ENCODE measurements at regions not wholly inside any gene's neighbourhood (a gene's known extent, or its start where the extent isn't known, plus 50 kb on each side); places are given as distances from the start of the nearest gene placed in this dataset.

DNA sequence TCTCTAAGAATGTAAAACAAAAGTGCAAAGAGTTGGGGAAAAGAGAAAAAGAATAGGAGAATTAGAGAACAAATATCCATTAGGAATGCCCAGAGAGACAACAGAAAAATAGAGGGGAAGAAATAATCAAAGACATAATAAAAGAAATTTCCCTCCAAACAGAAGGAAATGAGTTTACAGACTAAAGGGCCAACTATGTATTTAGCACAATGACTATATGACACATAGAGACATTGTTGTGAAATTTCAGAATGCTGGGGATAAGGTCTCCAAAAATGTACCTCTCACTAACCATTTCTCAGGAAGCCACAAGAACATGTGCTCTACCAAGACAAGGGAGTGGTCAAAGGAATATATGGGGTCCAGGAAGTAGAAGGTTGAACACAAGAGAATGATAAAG is 121.0 kb upstream of the ACSL4 start:
- H3K27ac Mint-ChIP-seq = no peak overlapping the region
- peaks cover 7% of the 10 kb centered on the region for H3K4me1 Mint-ChIP-seq (ENCODE audit: low read depth)
- no peaks in the 10 kb centered on the region for H3K36me3 Mint-ChIP-seq (ENCODE audit: low read depth)
- DNase-seq (ENCODE audit: low spot score) = no peak
- no peak overlapping the region for H3K4me3 Mint-ChIP-seq
- H3K27me3 Mint-ChIP-seq (ENCODE audit: low read depth) = no peaks in the 10 kb centered on the region
- peaks cover 10% of the 10 kb centered on the region for H3K9me3 Mint-ChIP-seq

- DNase-seq (ENCODE audit: low spot score) = no peak
- Mint-ChIP-seq H3K27me3 (ENCODE audit: low read depth) (no peaks in the 10 kb centered on the region), H3K27ac (no peak overlapping the region), H3K9me3 (peaks cover 10% of the 10 kb centered on the region), H3K4me3 (no peak overlapping the region), H3K4me1 (ENCODE audit: low read depth) (peaks cover 7% of the 10 kb centered on the region), H3K36me3 (ENCODE audit: low read depth) (no peaks in the 10 kb centered on the region)
Measured at GRCh38 chrX:109855501-109855900, 122.4 kb upstream of the ACSL4 start.

DNA sequence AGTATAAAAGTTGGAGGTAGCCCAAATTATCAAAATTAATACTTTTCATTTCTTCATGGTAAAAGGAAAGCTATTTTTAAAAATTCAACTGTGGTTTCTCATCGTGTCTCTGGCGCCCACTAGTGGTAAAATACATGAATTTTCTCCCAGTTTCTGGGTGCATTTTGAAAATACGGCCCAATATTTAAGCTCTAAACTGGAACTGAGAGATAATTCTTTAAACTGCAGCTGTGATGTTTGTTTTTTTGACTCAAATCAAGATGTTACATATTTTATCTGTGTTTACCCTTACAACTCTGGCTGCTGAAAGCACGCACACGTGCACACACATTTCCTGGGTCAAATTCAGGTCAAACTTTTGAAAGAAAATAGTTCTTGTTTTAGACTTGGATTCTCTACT is 123.9 kb upstream of the ACSL4 start:
- Mint-ChIP-seq H3K36me3 (ENCODE audit: low read depth) (no peaks in the 10 kb centered on the region), H3K27me3 (ENCODE audit: low read depth) (no peaks in the 10 kb centered on the region), H3K9me3 (peaks cover 10% of the 10 kb centered on the region), H3K4me3 (no peak overlapping the region), H3K4me1 (ENCODE audit: low read depth) (peaks cover 7% of the 10 kb centered on the region), H3K27ac (no peak overlapping the region)
- no peak for DNase-seq (ENCODE audit: low spot score)

GRCh38 chrX:109857584-109858228 is 124.6 kb upstream of the ACSL4 start:
- no peak overlapping the region for H3K4me3 Mint-ChIP-seq
- no peak for DNase-seq (ENCODE audit: low spot score)
- H3K4me1 Mint-ChIP-seq (ENCODE audit: low read depth) = peaks cover 7% of the 10 kb centered on the region
- no peaks in the 10 kb centered on the region for H3K36me3 Mint-ChIP-seq (ENCODE audit: low read depth)
- no peaks in the 10 kb centered on the region for H3K27me3 Mint-ChIP-seq (ENCODE audit: low read depth)
- H3K27ac Mint-ChIP-seq = no peak overlapping the region
- H3K9me3 Mint-ChIP-seq = peaks cover 10% of the 10 kb centered on the region

DNA sequence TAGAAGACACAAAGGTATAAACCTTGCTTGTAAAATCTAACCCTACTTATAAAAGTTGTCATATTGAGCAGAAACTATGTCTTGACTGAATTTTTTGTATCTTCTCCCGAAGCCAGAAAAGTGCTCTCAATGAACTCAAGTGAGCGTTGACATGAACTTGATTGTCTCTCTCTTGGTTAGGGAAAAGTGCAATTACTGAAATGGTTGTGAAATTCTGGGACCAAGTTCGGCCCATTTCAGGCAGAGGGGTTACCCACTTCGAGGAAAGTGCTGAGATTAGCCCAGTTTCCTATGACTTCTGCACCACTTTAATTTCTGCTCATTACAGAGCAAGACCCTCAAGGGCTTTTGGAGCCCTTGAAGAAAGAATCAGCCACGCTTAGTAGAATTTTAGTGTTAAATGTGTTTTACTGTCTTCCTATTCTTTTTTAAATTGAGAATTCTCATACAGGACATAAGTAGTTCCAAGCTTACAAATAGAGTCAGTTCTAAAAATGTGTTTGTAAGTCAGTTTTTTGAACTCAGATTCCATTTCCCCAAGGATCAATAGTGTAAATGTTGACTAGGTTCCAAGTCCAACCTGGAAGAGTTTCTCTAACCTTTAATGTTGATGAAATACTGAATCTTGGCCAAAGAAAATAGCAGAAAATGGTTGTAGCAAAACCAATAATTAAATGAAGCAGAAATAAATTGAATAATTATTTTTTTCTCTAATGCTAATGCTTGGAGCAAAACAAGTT is 125.7 kb upstream of the ACSL4 start:
- H3K4me3 Mint-ChIP-seq = no peak overlapping the region
- H3K27ac Mint-ChIP-seq = no peak overlapping the region
- no peak for DNase-seq (ENCODE audit: low spot score)
- H3K36me3 Mint-ChIP-seq (ENCODE audit: low read depth) = no peaks in the 10 kb centered on the region
- no peaks in the 10 kb centered on the region for H3K27me3 Mint-ChIP-seq (ENCODE audit: low read depth)
- H3K4me1 Mint-ChIP-seq (ENCODE audit: low read depth) = peaks cover 7% of the 10 kb centered on the region
- H3K9me3 Mint-ChIP-seq = peaks cover 7% of the 10 kb centered on the region

GRCh38 chrX:109859651-109860050 is 126.6 kb upstream of the ACSL4 start:
- DNase-seq (ENCODE audit: low spot score) = no peak
- H3K27me3 Mint-ChIP-seq (ENCODE audit: low read depth) = no peaks in the 10 kb centered on the region
- no peaks in the 10 kb centered on the region for H3K36me3 Mint-ChIP-seq (ENCODE audit: low read depth)
- no peak overlapping the region for H3K27ac Mint-ChIP-seq
- no peaks in the 10 kb centered on the region for H3K9me3 Mint-ChIP-seq
- no peak overlapping the region for H3K4me3 Mint-ChIP-seq
- peaks cover 6% of the 10 kb centered on the region for H3K4me1 Mint-ChIP-seq (ENCODE audit: low read depth)

DNA sequence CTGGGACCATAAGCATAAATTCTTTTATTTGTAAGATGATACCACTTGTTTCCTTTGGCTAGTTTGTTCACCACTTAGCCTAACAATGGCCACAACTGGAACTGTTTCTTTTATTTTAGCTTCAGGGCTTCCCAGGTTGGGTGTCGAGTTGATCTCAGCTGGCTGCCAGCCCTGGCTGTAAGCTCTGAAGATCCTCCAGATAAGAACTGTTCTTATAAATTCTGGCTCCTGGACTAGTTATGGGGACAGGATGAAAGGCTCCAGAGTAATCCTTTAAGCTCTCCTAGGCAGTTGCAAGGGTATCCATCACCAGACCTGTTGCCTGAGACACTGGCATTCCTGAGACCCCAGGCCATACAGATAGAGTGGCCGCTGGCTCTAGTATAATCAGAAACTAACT is 129.4 kb upstream of the ACSL4 start:
- DNase-seq (ENCODE audit: low spot score) = no peak
- H3K9me3 Mint-ChIP-seq = no peaks in the 10 kb centered on the region
- no peak overlapping the region for H3K27ac Mint-ChIP-seq
- H3K36me3 Mint-ChIP-seq (ENCODE audit: low read depth) = no peaks in the 10 kb centered on the region
- H3K4me1 Mint-ChIP-seq (ENCODE audit: low read depth) = no peaks in the 10 kb centered on the region
- no peaks in the 10 kb centered on the region for H3K27me3 Mint-ChIP-seq (ENCODE audit: low read depth)
- H3K4me3 Mint-ChIP-seq = no peak overlapping the region

DNA sequence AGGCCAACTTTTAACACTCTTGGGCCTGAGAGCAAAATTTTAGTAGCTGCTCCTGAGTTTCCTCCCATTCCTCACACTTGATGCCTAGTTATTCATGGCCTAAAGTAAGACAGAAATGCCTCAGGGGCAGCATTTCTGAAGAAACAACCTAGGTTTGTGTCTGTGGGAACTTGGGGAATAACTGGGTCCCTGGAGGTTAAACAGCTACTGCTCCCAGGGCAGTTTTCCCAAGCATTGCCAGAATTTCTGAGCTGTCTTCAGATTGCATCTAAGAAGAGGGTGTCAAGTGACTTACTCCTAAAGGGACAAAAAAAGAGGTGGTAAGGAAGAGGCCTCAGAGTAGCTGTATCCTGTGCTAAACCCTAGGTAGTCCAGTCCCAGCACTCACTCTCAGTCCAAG is 130.8 kb upstream of the ACSL4 start:
- Mint-ChIP-seq H3K27ac (no peak overlapping the region), H3K27me3 (ENCODE audit: low read depth) (no peaks in the 10 kb centered on the region), H3K4me3 (no peak overlapping the region), H3K36me3 (ENCODE audit: low read depth) (no peaks in the 10 kb centered on the region), H3K4me1 (ENCODE audit: low read depth) (no peaks in the 10 kb centered on the region), H3K9me3 (no peaks in the 10 kb centered on the region)
- DNase-seq (ENCODE audit: low spot score) = no peak

- Mint-ChIP-seq H3K27me3 (ENCODE audit: low read depth) (no peaks in the 10 kb centered on the region), H3K27ac (no peak overlapping the region), H3K4me3 (no peak overlapping the region), H3K9me3 (no peaks in the 10 kb centered on the region), H3K4me1 (ENCODE audit: low read depth) (no peaks in the 10 kb centered on the region), H3K36me3 (ENCODE audit: low read depth) (no peaks in the 10 kb centered on the region)
- DNase-seq (ENCODE audit: low spot score) = no peak
Measured at GRCh38 chrX:109871121-109871888, 131.6 kb upstream of the TMEM164 start.

DNA sequence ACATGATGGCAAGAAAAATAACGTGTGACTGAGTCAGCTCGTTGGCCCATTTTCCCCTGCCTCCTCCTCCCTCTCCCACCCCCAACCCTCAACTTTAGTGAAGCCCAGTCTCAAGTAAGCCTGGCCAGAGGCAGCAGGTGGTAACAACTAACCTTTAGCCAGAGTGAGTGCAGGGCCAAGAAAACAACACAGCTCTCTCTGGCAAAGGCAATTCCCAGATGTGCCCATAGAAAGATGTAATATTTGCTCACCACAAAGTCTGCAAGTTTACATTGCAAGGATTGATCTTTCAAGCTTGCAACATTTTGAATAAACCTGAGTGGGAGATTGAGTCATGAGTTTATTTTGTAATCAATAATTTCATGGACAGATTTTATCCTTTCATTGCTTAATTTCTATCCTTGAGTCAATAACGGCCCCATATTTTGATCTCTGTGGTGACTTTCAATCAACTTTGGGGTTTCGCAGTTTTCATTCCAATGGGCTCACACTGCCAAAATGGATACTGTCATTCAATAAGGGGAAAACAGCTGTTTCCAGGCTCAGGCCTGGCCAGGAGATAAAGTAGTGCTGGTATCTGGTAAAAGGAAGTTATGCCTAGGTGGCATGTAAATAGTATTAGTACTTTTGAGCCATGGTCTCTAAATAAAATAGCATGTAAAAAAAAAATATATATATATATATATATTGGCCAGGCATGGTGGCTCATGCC is 130.7 kb upstream of the TMEM164 start:
- H3K4me3 Mint-ChIP-seq = no peak overlapping the region
- no peaks in the 10 kb centered on the region for H3K9me3 Mint-ChIP-seq
- no peaks in the 10 kb centered on the region for H3K27me3 Mint-ChIP-seq (ENCODE audit: low read depth)
- H3K4me1 Mint-ChIP-seq (ENCODE audit: low read depth) = no peaks in the 10 kb centered on the region
- no peaks in the 10 kb centered on the region for H3K36me3 Mint-ChIP-seq (ENCODE audit: low read depth)
- no peak overlapping the region for H3K27ac Mint-ChIP-seq
- no peak for DNase-seq (ENCODE audit: low spot score)

- H3K27ac Mint-ChIP-seq = no peak overlapping the region
- peaks cover 2% of the 10 kb centered on the region for H3K4me1 Mint-ChIP-seq (ENCODE audit: low read depth)
- H3K36me3 Mint-ChIP-seq (ENCODE audit: low read depth) = no peaks in the 10 kb centered on the region
- no peaks in the 10 kb centered on the region for H3K9me3 Mint-ChIP-seq
- DNase-seq (ENCODE audit: low spot score) = no peak
- H3K4me3 Mint-ChIP-seq = no peak overlapping the region
- H3K27me3 Mint-ChIP-seq (ENCODE audit: low read depth) = no peaks in the 10 kb centered on the region
Measured at GRCh38 chrX:109873574-109873973, 129.3 kb upstream of the TMEM164 start.

- H3K27me3 Mint-ChIP-seq (ENCODE audit: low read depth) = no peaks in the 10 kb centered on the region
- H3K9me3 Mint-ChIP-seq = no peaks in the 10 kb centered on the region
- DNase-seq (ENCODE audit: low spot score) = no peak
- H3K27ac Mint-ChIP-seq = no peak overlapping the region
- H3K4me3 Mint-ChIP-seq = no peak overlapping the region
- peaks cover 2% of the 10 kb centered on the region for H3K4me1 Mint-ChIP-seq (ENCODE audit: low read depth)
- H3K36me3 Mint-ChIP-seq (ENCODE audit: low read depth) = no peaks in the 10 kb centered on the region
Measured at GRCh38 chrX:109873983-109874382, 128.9 kb upstream of the TMEM164 start.

DNA sequence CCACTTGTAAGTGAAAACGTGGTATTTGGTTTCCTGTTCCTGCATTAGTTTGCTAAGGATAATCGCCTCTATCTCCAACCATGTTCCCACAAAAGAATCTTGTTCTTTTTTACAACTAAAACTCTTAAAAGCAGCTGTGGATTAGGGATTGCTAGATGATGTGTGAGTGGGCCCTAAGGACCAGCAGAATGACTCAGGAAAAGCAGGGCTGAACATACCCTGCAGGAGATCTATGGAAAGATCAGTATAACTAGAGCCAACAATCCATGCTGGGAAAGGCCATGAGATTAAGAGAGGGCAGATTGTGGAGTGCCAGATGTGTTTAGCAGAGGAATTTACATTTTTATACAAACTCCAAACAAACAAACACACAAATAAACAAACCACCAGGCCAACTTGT is 128.4 kb upstream of the TMEM164 start:
- DNase-seq (ENCODE audit: low spot score) = no peak
- no peak overlapping the region for H3K4me3 Mint-ChIP-seq
- peaks cover 2% of the 10 kb centered on the region for H3K4me1 Mint-ChIP-seq (ENCODE audit: low read depth)
- no peaks in the 10 kb centered on the region for H3K36me3 Mint-ChIP-seq (ENCODE audit: low read depth)
- H3K27me3 Mint-ChIP-seq (ENCODE audit: low read depth) = no peaks in the 10 kb centered on the region
- no peaks in the 10 kb centered on the region for H3K9me3 Mint-ChIP-seq
- H3K27ac Mint-ChIP-seq = no peak overlapping the region

DNA sequence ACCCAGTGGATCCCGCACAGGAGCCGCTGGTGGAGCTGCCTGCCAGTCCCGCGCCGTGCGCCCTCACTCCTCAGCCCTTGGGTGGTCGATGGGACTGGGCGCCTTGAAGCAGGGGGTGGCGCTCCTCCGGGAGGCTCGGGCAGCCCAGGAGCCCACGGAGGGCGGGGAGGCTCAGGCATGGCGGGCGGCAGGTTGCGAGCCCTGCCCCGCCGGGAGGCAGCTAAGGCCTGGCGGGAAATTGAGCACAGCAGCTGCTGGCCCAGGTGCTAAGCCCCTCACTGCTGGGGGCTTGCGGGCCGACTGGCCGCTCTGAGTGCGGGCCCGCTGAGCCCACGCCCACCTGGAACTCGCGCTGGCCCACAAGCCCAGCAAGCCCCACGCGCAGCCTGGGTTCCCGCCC is 127.1 kb upstream of the TMEM164 start:
- Mint-ChIP-seq H3K4me3 (no peak overlapping the region), H3K27me3 (ENCODE audit: low read depth) (peaks cover 4% of the 10 kb centered on the region), H3K27ac (no peak overlapping the region), H3K36me3 (ENCODE audit: low read depth) (no peaks in the 10 kb centered on the region), H3K9me3 (no peaks in the 10 kb centered on the region), H3K4me1 (ENCODE audit: low read depth) (peaks cover 2% of the 10 kb centered on the region)
- DNase-seq (ENCODE audit: low spot score) = no peak
